ENCODE measurements at regions not wholly inside any gene's neighbourhood (a gene's known extent, or its start where the extent isn't known, plus 50 kb on each side); places are given as distances from the start of the nearest gene placed in this dataset.

GRCh38 chr5:93017376-93017775 is 563.6 kb downstream of the NR2F1-AS1 start:
- TF ChIP-seq CTCF (conservative IDR thresholded peaks at IDR 0.05) (no peak), ZFX (IDR thresholded peaks at IDR 0.05) (no peak)
